GM23338 (cell line): ENCODE measurements at regions not wholly inside any gene's neighbourhood (a gene's known extent, or its start where the extent isn't known, plus 50 kb on each side); places are given as distances from the start of the nearest gene placed in this dataset.

ENCODE experiments used
- ATAC-seq: fragments of 200-7000 bp; cut with Tn5 transposase; 3 replicates; pipeline ENCODE4 v1.9.1; 2020
- DNase-seq: peaks from one replicate; pipeline ENCODE4 v3.0.0-alpha.2; 2015; ENCODE audit warnings: low spot score
- H2AFZ ChIP-seq: fragments of 200-600 bp; sonication (generic); 2 replicates; pipeline ENCODE4 v1.8.0; 2016; ENCODE audit warnings: antibody characterized with exemption, mild to moderate bottlenecking, moderate library complexity
- H3F3A ChIP-seq: fragments of 200-600 bp; sonication (generic); replicated peaks from 2 replicates; pipeline ENCODE4 v1.8.0; 2017; ENCODE audit warnings: antibody characterized with exemption, mixed run types, low read depth
- H3K27ac ChIP-seq: fragments of 200-600 bp; sonication (generic); 2 replicates; pipeline ENCODE4 v1.6.1; 2016; ENCODE audit warnings: low read depth
- H3K27me3 ChIP-seq: fragments of 200-600 bp; sonication (generic); 2 replicates; pipeline ENCODE4 v1.8.0; 2016; ENCODE audit warnings: mild to moderate bottlenecking, mixed run types, moderate library complexity; ENCODE audit not compliant: insufficient read depth
- H3K36me3 ChIP-seq: fragments of 200-600 bp; sonication (generic); 2 replicates; pipeline ENCODE4 v1.8.0; 2016; ENCODE audit warnings: mild to moderate bottlenecking; ENCODE audit not compliant: insufficient read depth
- H3K4me1 ChIP-seq: fragments of 200-600 bp; sonication (generic); 2 replicates; pipeline ENCODE4 v1.8.0; 2016; ENCODE audit warnings: mild to moderate bottlenecking, moderate library complexity; ENCODE audit not compliant: insufficient read depth
- H3K4me2 ChIP-seq: fragments of 200-600 bp; sonication (generic); 2 replicates; pipeline ENCODE4 v1.7.1; 2017; ENCODE audit warnings: mixed run types
- H3K4me3 ChIP-seq: fragments of 200-600 bp; sonication (generic); 2 replicates; pipeline ENCODE4 v1.6.1; 2016; ENCODE audit warnings: mixed run types
- H3K79me2 ChIP-seq: fragments of 200-600 bp; sonication (generic); replicated peaks from 2 replicates; pipeline ENCODE4 v1.8.0; 2017; ENCODE audit warnings: mild to moderate bottlenecking; ENCODE audit not compliant: insufficient read depth
- H3K9me2 ChIP-seq: fragments of 200-600 bp; sonication (generic); 2 replicates; pipeline ENCODE4 v1.8.0; 2017; ENCODE audit not compliant: insufficient read depth
- H4K20me1 ChIP-seq: fragments of 200-600 bp; sonication (generic); replicated peaks from 2 replicates; pipeline ENCODE4 v1.8.0; 2017; ENCODE audit warnings: mild to moderate bottlenecking; ENCODE audit not compliant: insufficient read depth
- H3K27ac Mint-ChIP-seq: 2 replicates; pipeline ENCODE4 v1.8.0; 2020; ENCODE audit warnings: inconsistent platforms, mild to moderate bottlenecking, moderate library complexity, mixed read lengths
- H3K27me3 Mint-ChIP-seq: 3 replicates; pipeline ENCODE4 v1.8.0; 2022; ENCODE audit warnings: low read depth, mild to moderate bottlenecking, moderate library complexity, mixed read lengths, inconsistent platforms; ENCODE audit not compliant: insufficient read depth, poor library complexity
- H3K36me3 Mint-ChIP-seq: 3 replicates; pipeline ENCODE4 v1.8.0; 2021; ENCODE audit warnings: low read depth, mild to moderate bottlenecking, inconsistent platforms, moderate library complexity, mixed read lengths
- H3K4me1 Mint-ChIP-seq: 3 replicates; pipeline ENCODE4 v1.8.0; 2020; ENCODE audit warnings: mild to moderate bottlenecking, inconsistent platforms, mixed read lengths
- H3K4me3 Mint-ChIP-seq: 3 replicates; pipeline ENCODE4 v1.8.0; 2021; ENCODE audit warnings: moderate library complexity, mild to moderate bottlenecking, inconsistent platforms, mixed read lengths
- H3K9me3 Mint-ChIP-seq: 3 replicates; pipeline ENCODE4 v1.8.0; 2020; ENCODE audit warnings: moderate library complexity, mild to moderate bottlenecking, inconsistent platforms, mixed read lengths
- CREB1 ChIP-seq: fragments of 250-450 bp; sonication (Bioruptor Pico); IDR thresholded peaks from 2 replicates; pipeline ENCODE4 v1.5.0; 2020; ENCODE audit warnings: low read depth, mild to moderate bottlenecking, moderate library complexity
- EZH2 ChIP-seq: fragments of 200-600 bp; sonication (generic); IDR thresholded peaks from one replicate; pipeline ENCODE4 v1.8.0; 2017; ENCODE audit warnings: antibody characterized with exemption, mild to moderate bottlenecking, low read depth; ENCODE audit not compliant: unreplicated experiment
- EZH2phosphoT487 ChIP-seq: fragments of 200-600 bp; sonication (generic); IDR thresholded peaks from one replicate; pipeline ENCODE4 v1.8.1; 2018; ENCODE audit warnings: antibody characterized with exemption; ENCODE audit not compliant: unreplicated experiment
- JUNB ChIP-seq: IDR thresholded peaks from one replicate; pipeline ENCODE4 v1.6.1; 2016; ENCODE audit warnings: antibody characterized with exemption; ENCODE audit not compliant: unreplicated experiment
- NANOG ChIP-seq: IDR thresholded peaks from 2 replicates; pipeline ENCODE4 v1.6.1; 2016; ENCODE audit warnings: antibody characterized with exemption, borderline replicate concordance
- POLR2AphosphoS5 ChIP-seq: IDR thresholded peaks from 2 replicates; pipeline ENCODE4 v1.6.1; 2016; ENCODE audit warnings: antibody characterized with exemption, low read depth
- STAT1 ChIP-seq: IDR thresholded peaks from one replicate; pipeline ENCODE4 v1.6.1; 2016; ENCODE audit warnings: antibody characterized with exemption; ENCODE audit not compliant: unreplicated experiment
- ZNF114 ChIP-seq: fragments of 250-450 bp; sonication (Bioruptor Pico); IDR thresholded peaks from 2 replicates; pipeline ENCODE4 v1.5.0; 2020; ENCODE audit warnings: mild to moderate bottlenecking, moderate library complexity
- ZNF331 ChIP-seq: fragments of 250-450 bp; sonication (Bioruptor Pico); IDR thresholded peaks from 2 replicates; pipeline ENCODE4 v1.5.0; 2020; ENCODE audit warnings: low read depth, mild to moderate bottlenecking, moderate library complexity
- TF ChIP-seq, protein P1 (sequence below): IDR thresholded peaks from 2 replicates; pipeline ENCODE4 v1.6.1; 2016; ENCODE audit warnings: antibody characterized with exemption
- TF ChIP-seq, protein P2 (sequence below): fragments of 250-450 bp; sonication (Bioruptor Pico); IDR thresholded peaks from 2 replicates; pipeline ENCODE4 v1.5.0; 2020; ENCODE audit warnings: mild to moderate bottlenecking, moderate library complexity
- TF ChIP-seq, protein P3 (sequence below): IDR thresholded peaks from one replicate; pipeline ENCODE4 v1.6.1; 2018; ENCODE audit warnings: antibody characterized with exemption; ENCODE audit not compliant: unreplicated experiment
- TF ChIP-seq, protein P4 (sequence below), 2 experiments: fragments of 200-600 bp in 1 of 2; sonication (generic) in 1 of 2; conservative IDR thresholded peaks; 2 replicates each; pipeline versions ENCODE4 v1.5.1 to v1.6.1; 2016 to 2017; ENCODE audit warnings: antibody characterized with exemption in 2 of 2, low read depth in 2 of 2, mild to moderate bottlenecking in 2 of 2, moderate library complexity in 1 of 2

DNA sequence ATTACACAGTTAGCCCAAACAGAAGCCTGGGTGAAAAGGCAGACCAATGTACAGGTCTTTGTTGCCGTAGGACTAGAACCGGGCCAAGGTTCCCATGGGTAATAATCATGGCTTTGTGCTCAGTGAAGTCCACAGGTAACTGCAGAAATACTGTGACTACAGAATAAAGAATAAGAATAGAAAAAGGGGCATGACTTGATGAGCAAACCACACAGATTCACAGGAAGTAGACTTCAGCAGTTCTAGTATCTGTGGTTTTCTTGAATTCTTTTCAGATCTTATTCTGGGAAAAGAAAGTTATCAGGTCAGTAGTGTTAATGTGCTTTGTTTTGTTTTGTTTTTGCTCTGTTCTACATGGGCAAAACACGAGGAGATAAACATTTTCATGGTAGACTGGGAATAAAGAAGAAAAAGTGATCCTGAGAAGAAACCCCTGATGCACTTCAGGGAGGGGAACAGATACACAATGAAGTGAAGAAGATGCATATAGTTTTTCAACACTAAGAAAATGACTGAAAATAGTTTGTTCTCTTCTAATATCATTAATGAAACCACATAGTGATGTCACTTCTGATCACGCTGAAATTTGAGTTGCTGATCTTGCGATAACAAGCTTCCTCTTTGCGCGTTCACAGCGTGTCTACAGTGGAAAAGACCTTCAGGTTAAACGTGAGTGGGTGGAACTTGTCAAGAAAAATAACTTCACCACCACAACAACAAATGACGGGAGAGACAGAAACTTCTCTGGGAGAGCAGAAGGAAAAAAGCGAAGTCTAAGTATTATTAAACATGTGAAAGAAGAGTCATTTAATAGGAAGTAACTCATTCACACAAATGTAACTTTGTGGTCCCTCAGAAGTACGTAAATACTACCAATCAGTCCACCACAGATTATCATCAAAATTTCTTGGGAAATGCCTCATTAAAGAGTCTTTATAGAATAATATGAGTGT is 315.8 kb upstream of the SATB1 start:
- H2AFZ ChIP-seq, result no peak overlapping the region
- Mint-ChIP-seq H3K9me3 (no peaks in the 10 kb centered on the region), H3K4me1 (peaks cover 3% of the 10 kb centered on the region; the same call in 1 of the 3 replicates), H3K27ac (no peak overlapping the region), H3K27me3 (no peaks in the 10 kb centered on the region), H3K36me3 (no peaks in the 10 kb centered on the region), H3K4me3 (no peak overlapping the region)
- no peaks in the 10 kb centered on the region for H3K4me1 ChIP-seq
- H3K79me2 ChIP-seq, result no peaks in the 10 kb centered on the region
- peaks cover 4% of the 10 kb centered on the region; the same call in 1 of the 2 replicates for H3K9me2 ChIP-seq
- no peak overlapping the region for H3K27ac ChIP-seq
- H4K20me1 ChIP-seq, result no peaks in the 10 kb centered on the region
- no peak overlapping the region for H3K4me3 ChIP-seq
- no peaks in the 10 kb centered on the region for H3F3A ChIP-seq
- DNase-seq (no peak), ATAC-seq (no peak)
- H3K4me2 ChIP-seq, result no peak overlapping the region
- H3K27me3 ChIP-seq, result no peaks in the 10 kb centered on the region
- H3K36me3 ChIP-seq, result no peaks in the 10 kb centered on the region
- TF ChIP-seq JUNB (no peak), POLR2AphosphoS5 (no peak), ZNF114 (no peak), STAT1 (no peak), CREB1 (no peak), EZH2phosphoT487 (no peak), ZNF331 (CRISPR knock-in tag) (no peak), EZH2 (no peak), NANOG (no peak)
- TF ChIP-seq, protein P1, sequence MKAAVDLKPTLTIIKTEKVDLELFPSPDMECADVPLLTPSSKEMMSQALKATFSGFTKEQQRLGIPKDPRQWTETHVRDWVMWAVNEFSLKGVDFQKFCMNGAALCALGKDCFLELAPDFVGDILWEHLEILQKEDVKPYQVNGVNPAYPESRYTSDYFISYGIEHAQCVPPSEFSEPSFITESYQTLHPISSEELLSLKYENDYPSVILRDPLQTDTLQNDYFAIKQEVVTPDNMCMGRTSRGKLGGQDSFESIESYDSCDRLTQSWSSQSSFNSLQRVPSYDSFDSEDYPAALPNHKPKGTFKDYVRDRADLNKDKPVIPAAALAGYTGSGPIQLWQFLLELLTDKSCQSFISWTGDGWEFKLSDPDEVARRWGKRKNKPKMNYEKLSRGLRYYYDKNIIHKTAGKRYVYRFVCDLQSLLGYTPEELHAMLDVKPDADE, result no peak
- TF ChIP-seq, protein P2, sequence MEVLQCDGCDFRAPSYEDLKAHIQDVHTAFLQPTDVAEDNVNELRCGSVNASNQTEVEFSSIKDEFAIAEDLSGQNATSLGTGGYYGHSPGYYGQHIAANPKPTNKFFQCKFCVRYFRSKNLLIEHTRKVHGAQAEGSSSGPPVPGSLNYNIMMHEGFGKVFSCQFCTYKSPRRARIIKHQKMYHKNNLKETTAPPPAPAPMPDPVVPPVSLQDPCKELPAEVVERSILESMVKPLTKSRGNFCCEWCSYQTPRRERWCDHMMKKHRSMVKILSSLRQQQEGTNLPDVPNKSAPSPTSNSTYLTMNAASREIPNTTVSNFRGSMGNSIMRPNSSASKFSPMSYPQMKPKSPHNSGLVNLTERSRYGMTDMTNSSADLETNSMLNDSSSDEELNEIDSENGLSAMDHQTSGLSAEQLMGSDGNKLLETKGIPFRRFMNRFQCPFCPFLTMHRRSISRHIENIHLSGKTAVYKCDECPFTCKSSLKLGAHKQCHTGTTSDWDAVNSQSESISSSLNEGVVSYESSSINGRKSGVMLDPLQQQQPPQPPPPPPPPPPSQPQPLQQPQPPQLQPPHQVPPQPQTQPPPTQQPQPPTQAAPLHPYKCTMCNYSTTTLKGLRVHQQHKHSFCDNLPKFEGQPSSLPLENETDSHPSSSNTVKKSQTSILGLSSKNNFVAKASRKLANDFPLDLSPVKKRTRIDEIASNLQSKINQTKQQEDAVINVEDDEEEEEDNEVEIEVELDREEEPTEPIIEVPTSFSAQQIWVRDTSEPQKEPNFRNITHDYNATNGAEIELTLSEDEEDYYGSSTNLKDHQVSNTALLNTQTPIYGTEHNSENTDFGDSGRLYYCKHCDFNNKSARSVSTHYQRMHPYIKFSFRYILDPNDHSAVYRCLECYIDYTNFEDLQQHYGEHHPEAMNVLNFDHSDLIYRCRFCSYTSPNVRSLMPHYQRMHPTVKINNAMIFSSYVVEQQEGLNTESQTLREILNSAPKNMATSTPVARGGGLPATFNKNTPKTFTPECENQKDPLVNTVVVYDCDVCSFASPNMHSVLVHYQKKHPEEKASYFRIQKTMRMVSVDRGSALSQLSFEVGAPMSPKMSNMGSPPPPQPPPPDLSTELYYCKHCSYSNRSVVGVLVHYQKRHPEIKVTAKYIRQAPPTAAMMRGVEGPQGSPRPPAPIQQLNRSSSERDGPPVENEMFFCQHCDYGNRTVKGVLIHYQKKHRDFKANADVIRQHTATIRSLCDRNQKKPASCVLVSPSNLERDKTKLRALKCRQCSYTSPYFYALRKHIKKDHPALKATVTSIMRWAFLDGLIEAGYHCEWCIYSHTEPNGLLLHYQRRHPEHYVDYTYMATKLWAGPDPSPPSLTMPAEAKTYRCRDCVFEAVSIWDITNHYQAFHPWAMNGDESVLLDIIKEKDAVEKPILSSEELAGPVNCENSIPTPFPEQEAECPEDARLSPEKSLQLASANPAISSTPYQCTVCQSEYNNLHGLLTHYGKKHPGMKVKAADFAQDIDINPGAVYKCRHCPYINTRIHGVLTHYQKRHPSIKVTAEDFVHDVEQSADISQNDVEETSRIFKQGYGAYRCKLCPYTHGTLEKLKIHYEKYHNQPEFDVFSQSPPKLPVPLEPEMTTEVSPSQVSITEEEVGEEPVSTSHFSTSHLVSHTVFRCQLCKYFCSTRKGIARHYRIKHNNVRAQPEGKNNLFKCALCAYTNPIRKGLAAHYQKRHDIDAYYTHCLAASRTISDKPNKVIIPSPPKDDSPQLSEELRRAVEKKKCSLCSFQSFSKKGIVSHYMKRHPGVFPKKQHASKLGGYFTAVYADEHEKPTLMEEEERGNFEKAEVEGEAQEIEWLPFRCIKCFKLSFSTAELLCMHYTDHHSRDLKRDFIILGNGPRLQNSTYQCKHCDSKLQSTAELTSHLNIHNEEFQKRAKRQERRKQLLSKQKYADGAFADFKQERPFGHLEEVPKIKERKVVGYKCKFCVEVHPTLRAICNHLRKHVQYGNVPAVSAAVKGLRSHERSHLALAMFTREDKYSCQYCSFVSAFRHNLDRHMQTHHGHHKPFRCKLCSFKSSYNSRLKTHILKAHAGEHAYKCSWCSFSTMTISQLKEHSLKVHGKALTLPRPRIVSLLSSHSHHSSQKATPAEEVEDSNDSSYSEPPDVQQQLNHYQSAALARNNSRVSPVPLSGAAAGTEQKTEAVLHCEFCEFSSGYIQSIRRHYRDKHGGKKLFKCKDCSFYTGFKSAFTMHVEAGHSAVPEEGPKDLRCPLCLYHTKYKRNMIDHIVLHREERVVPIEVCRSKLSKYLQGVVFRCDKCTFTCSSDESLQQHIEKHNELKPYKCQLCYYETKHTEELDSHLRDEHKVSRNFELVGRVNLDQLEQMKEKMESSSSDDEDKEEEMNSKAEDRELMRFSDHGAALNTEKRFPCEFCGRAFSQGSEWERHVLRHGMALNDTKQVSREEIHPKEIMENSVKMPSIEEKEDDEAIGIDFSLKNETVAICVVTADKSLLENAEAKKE (CRISPR knock-in tag), result no peak
- TF ChIP-seq, protein P3, sequence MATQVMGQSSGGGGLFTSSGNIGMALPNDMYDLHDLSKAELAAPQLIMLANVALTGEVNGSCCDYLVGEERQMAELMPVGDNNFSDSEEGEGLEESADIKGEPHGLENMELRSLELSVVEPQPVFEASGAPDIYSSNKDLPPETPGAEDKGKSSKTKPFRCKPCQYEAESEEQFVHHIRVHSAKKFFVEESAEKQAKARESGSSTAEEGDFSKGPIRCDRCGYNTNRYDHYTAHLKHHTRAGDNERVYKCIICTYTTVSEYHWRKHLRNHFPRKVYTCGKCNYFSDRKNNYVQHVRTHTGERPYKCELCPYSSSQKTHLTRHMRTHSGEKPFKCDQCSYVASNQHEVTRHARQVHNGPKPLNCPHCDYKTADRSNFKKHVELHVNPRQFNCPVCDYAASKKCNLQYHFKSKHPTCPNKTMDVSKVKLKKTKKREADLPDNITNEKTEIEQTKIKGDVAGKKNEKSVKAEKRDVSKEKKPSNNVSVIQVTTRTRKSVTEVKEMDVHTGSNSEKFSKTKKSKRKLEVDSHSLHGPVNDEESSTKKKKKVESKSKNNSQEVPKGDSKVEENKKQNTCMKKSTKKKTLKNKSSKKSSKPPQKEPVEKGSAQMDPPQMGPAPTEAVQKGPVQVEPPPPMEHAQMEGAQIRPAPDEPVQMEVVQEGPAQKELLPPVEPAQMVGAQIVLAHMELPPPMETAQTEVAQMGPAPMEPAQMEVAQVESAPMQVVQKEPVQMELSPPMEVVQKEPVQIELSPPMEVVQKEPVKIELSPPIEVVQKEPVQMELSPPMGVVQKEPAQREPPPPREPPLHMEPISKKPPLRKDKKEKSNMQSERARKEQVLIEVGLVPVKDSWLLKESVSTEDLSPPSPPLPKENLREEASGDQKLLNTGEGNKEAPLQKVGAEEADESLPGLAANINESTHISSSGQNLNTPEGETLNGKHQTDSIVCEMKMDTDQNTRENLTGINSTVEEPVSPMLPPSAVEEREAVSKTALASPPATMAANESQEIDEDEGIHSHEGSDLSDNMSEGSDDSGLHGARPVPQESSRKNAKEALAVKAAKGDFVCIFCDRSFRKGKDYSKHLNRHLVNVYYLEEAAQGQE, result no peak
- TF ChIP-seq, protein P4, sequence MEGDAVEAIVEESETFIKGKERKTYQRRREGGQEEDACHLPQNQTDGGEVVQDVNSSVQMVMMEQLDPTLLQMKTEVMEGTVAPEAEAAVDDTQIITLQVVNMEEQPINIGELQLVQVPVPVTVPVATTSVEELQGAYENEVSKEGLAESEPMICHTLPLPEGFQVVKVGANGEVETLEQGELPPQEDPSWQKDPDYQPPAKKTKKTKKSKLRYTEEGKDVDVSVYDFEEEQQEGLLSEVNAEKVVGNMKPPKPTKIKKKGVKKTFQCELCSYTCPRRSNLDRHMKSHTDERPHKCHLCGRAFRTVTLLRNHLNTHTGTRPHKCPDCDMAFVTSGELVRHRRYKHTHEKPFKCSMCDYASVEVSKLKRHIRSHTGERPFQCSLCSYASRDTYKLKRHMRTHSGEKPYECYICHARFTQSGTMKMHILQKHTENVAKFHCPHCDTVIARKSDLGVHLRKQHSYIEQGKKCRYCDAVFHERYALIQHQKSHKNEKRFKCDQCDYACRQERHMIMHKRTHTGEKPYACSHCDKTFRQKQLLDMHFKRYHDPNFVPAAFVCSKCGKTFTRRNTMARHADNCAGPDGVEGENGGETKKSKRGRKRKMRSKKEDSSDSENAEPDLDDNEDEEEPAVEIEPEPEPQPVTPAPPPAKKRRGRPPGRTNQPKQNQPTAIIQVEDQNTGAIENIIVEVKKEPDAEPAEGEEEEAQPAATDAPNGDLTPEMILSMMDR (conservative IDR thresholded peaks at IDR 0.05; ENCODE audit: low read depth in 2 of 2), result no peak
